Left ventricle myocardium inferior (tissue), 1 donor: ENCODE measurements at regions not wholly inside any gene's neighbourhood (a gene's known extent, or its start where the extent isn't known, plus 50 kb on each side); places are given as distances from the start of the nearest gene placed in this dataset.

ENCODE experiments used
- DNase-seq: peaks from one replicate; pipeline ENCODE4 v3.0.0-alpha.2; 2020
- H3K27ac ChIP-seq: fragments of 200-600 bp; replicated peaks from 2 replicates; pipeline ENCODE4 v1.8.0; 2021
- H3K27me3 ChIP-seq: fragments of 200-600 bp; 2 replicates; pipeline ENCODE4 v1.8.0; 2021; ENCODE audit warnings: low read depth
- H3K36me3 ChIP-seq: fragments of 200-600 bp; 2 replicates; pipeline ENCODE4 v1.8.0; 2021
- H3K4me1 ChIP-seq: fragments of 200-600 bp; 2 replicates; pipeline ENCODE4 v1.8.0; 2021
- H3K4me3 ChIP-seq: fragments of 200-600 bp; 2 replicates; pipeline ENCODE4 v1.8.0; 2021; ENCODE audit warnings: mild to moderate bottlenecking, moderate library complexity
- H3K9me3 ChIP-seq: fragments of 200-600 bp; replicated peaks from 2 replicates; pipeline ENCODE4 v1.8.0; 2021
- CTCF ChIP-seq: fragments of 200-600 bp; IDR thresholded peaks from 2 replicates; pipeline ENCODE4 v1.8.0; 2021; ENCODE audit warnings: antibody characterized with exemption, mild to moderate bottlenecking, borderline replicate concordance
- intact Hi-C: fragments of 100-400 bp; cut with micrococcal nuclease; formaldehyde crosslinking; loops from one replicate; pipeline ENCODE4 v1.11.0; 2022
- donor health status: DM: no; HTN: yes; CAD: no; lungs with severe emphysema.

GRCh38 chr4:181672751-181673150 is 570.5 kb upstream of the TENM3 start:
- intact Hi-C loops, result no loop called here
- no peak for DNase-seq
- H3K27ac ChIP-seq, result no peak overlapping the region
- H3K4me1 ChIP-seq, result no peaks in the 10 kb centered on the region
- no peak overlapping the region for H3K4me3 ChIP-seq
- no peaks in the 10 kb centered on the region for H3K9me3 ChIP-seq
- TF ChIP-seq CTCF, result no peak
- no peaks in the 10 kb centered on the region for H3K27me3 ChIP-seq
- H3K36me3 ChIP-seq, result no peaks in the 10 kb centered on the region

GRCh38 chr4:181674315-181674875 is 568.8 kb upstream of the TENM3 start:
- intact Hi-C loops, result no loop called here
- no peak for DNase-seq
- Histone ChIP-seq H3K27ac (no peak overlapping the region), H3K27me3 (no peaks in the 10 kb centered on the region), H3K4me1 (no peaks in the 10 kb centered on the region), H3K4me3 (no peak overlapping the region), H3K9me3 (no peaks in the 10 kb centered on the region), H3K36me3 (no peaks in the 10 kb centered on the region)
- no peak for TF ChIP-seq CTCF

DNA sequence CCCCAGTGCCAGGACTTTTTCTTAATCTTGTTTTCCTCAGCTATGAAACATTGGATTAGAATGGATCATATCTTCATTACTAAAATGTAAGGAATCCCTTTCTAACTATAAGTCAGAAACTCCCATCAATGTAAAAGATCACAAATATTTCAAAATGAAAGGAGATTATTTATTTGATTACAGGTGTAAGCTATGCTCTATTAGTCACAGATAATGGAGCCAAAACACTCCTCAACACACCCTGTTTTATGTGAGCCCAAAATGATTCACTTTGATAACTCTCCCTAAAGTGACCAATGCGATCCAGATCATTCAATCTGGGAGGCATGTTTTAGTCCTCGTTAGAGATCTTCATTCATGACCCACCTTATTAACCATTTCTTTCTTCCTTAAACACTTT is 566.7 kb upstream of the TENM3 start:
- TF ChIP-seq CTCF, result no peak
- Histone ChIP-seq H3K27me3 (no peaks in the 10 kb centered on the region), H3K36me3 (no peaks in the 10 kb centered on the region), H3K9me3 (no peaks in the 10 kb centered on the region), H3K27ac (no peak overlapping the region), H3K4me3 (no peak overlapping the region), H3K4me1 (no peaks in the 10 kb centered on the region)
- DNase-seq, result no peak
- intact Hi-C loops, result no loop called here

DNA sequence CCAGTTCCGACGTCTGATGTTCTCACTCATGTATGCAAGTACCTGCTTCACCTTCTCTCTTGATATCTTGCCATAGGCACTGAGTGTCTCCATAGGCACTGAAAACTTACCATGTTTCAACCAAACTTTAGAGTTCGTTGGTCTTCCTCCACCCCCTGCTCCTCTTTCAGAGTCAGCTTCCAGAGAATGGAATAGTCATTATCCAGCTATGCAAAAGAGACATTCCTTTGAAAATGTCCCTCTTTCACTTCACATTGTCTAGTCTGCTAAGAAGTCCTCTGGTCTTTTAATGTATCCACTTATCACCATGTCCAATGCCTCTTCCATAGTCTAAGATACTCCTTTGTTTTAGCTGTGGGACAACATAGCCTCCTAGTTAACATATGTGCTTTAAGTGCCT is 566.0 kb upstream of the TENM3 start:
- Histone ChIP-seq H3K9me3 (no peaks in the 10 kb centered on the region), H3K27me3 (no peaks in the 10 kb centered on the region), H3K4me1 (no peaks in the 10 kb centered on the region), H3K27ac (no peak overlapping the region), H3K4me3 (no peak overlapping the region), H3K36me3 (no peaks in the 10 kb centered on the region)
- no peak for DNase-seq
- intact Hi-C loops, result no loop called here
- no peak for TF ChIP-seq CTCF

- no peaks in the 10 kb centered on the region for H3K36me3 ChIP-seq
- intact Hi-C loops, result no loop called here
- no peak for DNase-seq
- TF ChIP-seq CTCF, result no peak
- no peaks in the 10 kb centered on the region for H3K9me3 ChIP-seq
- H3K27me3 ChIP-seq, result no peaks in the 10 kb centered on the region
- no peak overlapping the region for H3K4me3 ChIP-seq
- H3K27ac ChIP-seq, result no peak overlapping the region
- no peaks in the 10 kb centered on the region for H3K4me1 ChIP-seq
Observed at GRCh38 chr4:181677621-181678020, 565.6 kb upstream of the TENM3 start.

GRCh38 chr4:181679754-181680153 is 563.4 kb upstream of the TENM3 start:
- TF ChIP-seq CTCF, result no peak
- Histone ChIP-seq H3K27me3 (no peaks in the 10 kb centered on the region), H3K36me3 (no peaks in the 10 kb centered on the region), H3K4me1 (no peaks in the 10 kb centered on the region), H3K9me3 (no peaks in the 10 kb centered on the region), H3K4me3 (no peak overlapping the region), H3K27ac (no peak overlapping the region)
- intact Hi-C loops, result no loop called here
- no peak for DNase-seq
